ENCODE measurements at regions not wholly inside any gene's neighbourhood (a gene's known extent, or its start where the extent isn't known, plus 50 kb on each side); places are given as distances from the start of the nearest gene placed in this dataset.

- Mint-ChIP-seq H3K9me3 (ENCODE audit: unreplicated experiment) (no peaks in the 10 kb centered on the region), H3K27ac (ENCODE audit: low read depth, unreplicated experiment) (no peak overlapping the region), H3K4me1 (ENCODE audit: insufficient read depth, unreplicated experiment) (peaks cover 10% of the 10 kb centered on the region), H3K4me3 (ENCODE audit: unreplicated experiment) (no peak overlapping the region), H3K36me3 (ENCODE audit: insufficient read depth, unreplicated experiment) (no peaks in the 10 kb centered on the region), H3K27me3 (ENCODE audit: insufficient read depth, unreplicated experiment) (no peaks in the 10 kb centered on the region)
- TF ChIP-seq, protein P1, sequence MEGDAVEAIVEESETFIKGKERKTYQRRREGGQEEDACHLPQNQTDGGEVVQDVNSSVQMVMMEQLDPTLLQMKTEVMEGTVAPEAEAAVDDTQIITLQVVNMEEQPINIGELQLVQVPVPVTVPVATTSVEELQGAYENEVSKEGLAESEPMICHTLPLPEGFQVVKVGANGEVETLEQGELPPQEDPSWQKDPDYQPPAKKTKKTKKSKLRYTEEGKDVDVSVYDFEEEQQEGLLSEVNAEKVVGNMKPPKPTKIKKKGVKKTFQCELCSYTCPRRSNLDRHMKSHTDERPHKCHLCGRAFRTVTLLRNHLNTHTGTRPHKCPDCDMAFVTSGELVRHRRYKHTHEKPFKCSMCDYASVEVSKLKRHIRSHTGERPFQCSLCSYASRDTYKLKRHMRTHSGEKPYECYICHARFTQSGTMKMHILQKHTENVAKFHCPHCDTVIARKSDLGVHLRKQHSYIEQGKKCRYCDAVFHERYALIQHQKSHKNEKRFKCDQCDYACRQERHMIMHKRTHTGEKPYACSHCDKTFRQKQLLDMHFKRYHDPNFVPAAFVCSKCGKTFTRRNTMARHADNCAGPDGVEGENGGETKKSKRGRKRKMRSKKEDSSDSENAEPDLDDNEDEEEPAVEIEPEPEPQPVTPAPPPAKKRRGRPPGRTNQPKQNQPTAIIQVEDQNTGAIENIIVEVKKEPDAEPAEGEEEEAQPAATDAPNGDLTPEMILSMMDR (IDR thresholded peaks at IDR 0.05; ENCODE audit: unreplicated experiment): no peak
- ChIA-PET POLR2A (no interaction called here), CTCF (interaction anchor here (0.7 kb wide), 1 partner anchor 725 kb away, joined by 4 read pairs; no protein-coding TSS in a partner anchor)
- BruUV-seq (replicated peaks): no TSS peak
- no peak for DNase-seq (ENCODE audit: unreplicated experiment)
- intact Hi-C loops (cut with micrococcal nuclease): no loop called here
Observed at GRCh38 chr1:193402037-193402436, 215.6 kb upstream of the B3GALT2 start.

GRCh38 chr1:193394336-193394735 lies 207.9 kb upstream of the B3GALT2 start:
- ChIA-PET CTCF (interaction anchor here (1.1 kb wide), 1 partner anchor 42 kb away, joined by 3 read pairs; no protein-coding TSS in a partner anchor), POLR2A (no interaction called here)
- Mint-ChIP-seq H3K9me3 (ENCODE audit: unreplicated experiment) (no peaks in the 10 kb centered on the region), H3K4me1 (ENCODE audit: insufficient read depth, unreplicated experiment) (no peaks in the 10 kb centered on the region), H3K27ac (ENCODE audit: low read depth, unreplicated experiment) (no peak overlapping the region), H3K36me3 (ENCODE audit: insufficient read depth, unreplicated experiment) (no peaks in the 10 kb centered on the region), H3K4me3 (ENCODE audit: unreplicated experiment) (no peak overlapping the region), H3K27me3 (ENCODE audit: insufficient read depth, unreplicated experiment) (no peaks in the 10 kb centered on the region)
- TF ChIP-seq, protein P1 (IDR thresholded peaks at IDR 0.05; ENCODE audit: unreplicated experiment): no peak
- intact Hi-C loops (cut with micrococcal nuclease): no loop called here
- BruUV-seq (replicated peaks): no TSS peak
- DNase-seq (ENCODE audit: unreplicated experiment): no peak

DNA sequence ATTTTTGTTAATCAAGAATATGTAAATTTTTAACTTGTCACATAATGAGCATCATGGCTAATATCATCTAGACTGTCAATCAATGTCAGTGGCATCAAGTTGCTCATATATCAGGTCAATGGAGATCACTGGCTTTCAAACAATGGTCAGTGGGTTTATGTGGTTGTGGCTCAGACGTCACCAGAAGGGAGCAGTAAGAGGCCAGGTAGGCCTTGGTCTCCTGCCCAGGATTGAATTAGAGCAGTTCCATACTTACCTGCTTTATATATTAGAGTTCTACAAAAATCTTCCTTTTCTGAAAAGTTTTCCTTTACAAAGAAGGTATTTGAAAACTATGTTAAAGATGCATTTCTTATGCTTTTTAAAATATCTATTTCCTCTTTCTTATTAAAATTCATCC lies 206.3 kb upstream of the B3GALT2 start:
- CTCF ChIA-PET: interaction anchor here (0.6 kb wide), 1 partner anchor 389 kb away, joined by 4 read pairs; no protein-coding TSS in a partner anchor
- peak; percentile 9 for DNase-seq (ENCODE audit: unreplicated experiment)
- Mint-ChIP-seq H3K9me3 (ENCODE audit: unreplicated experiment) (no peaks in the 10 kb centered on the region), H3K27ac (ENCODE audit: low read depth, unreplicated experiment) (no peak overlapping the region), H3K4me3 (ENCODE audit: unreplicated experiment) (no peak overlapping the region), H3K36me3 (ENCODE audit: insufficient read depth, unreplicated experiment) (no peaks in the 10 kb centered on the region), H3K4me1 (ENCODE audit: insufficient read depth, unreplicated experiment) (no peaks in the 10 kb centered on the region), H3K27me3 (ENCODE audit: insufficient read depth, unreplicated experiment) (no peaks in the 10 kb centered on the region)
- intact Hi-C loops (cut with micrococcal nuclease): no loop called here
- no TSS peak for BruUV-seq (replicated peaks)
- TF ChIP-seq, protein P1 (IDR thresholded peaks at IDR 0.05; ENCODE audit: unreplicated experiment): no peak
- POLR2A ChIA-PET: no interaction called here

GRCh38 chr1:193388683-193389082 lies 202.3 kb upstream of the B3GALT2 start:
- ChIA-PET CTCF (interaction anchor here (0.7 kb wide), 1 partner anchor 204 kb away, joined by 3 read pairs; no protein-coding TSS in a partner anchor), POLR2A (no interaction called here)
- Mint-ChIP-seq H3K4me3 (ENCODE audit: unreplicated experiment) (no peak overlapping the region), H3K27me3 (ENCODE audit: insufficient read depth, unreplicated experiment) (no peaks in the 10 kb centered on the region), H3K36me3 (ENCODE audit: insufficient read depth, unreplicated experiment) (no peaks in the 10 kb centered on the region), H3K27ac (ENCODE audit: low read depth, unreplicated experiment) (no peak overlapping the region), H3K4me1 (ENCODE audit: insufficient read depth, unreplicated experiment) (no peaks in the 10 kb centered on the region), H3K9me3 (ENCODE audit: unreplicated experiment) (no peaks in the 10 kb centered on the region)
- intact Hi-C loops (cut with micrococcal nuclease): no loop called here
- DNase-seq (ENCODE audit: unreplicated experiment): no peak
- TF ChIP-seq, protein P1 (IDR thresholded peaks at IDR 0.05; ENCODE audit: unreplicated experiment): no peak
- no TSS peak for BruUV-seq (replicated peaks)
